Midbrain (tissue), 1 donor: ENCODE measurements at regions not wholly inside any gene's neighbourhood (a gene's known extent, or its start where the extent isn't known, plus 50 kb on each side); places are given as distances from the start of the nearest gene placed in this dataset.
"Not testable (repeated sequence)": the region's sequence is repeated elsewhere in the genome, so short reads cannot be mapped to it uniquely, and the experiment has no call there.

Experiments used
- DNase-seq: peaks from one replicate; lab custom pipeline; 2025; lab: John Stamatoyannopoulos, UW

- DNase-seq, result no peak
These were observed 176.7 kb downstream of the KLHL28 start for GRCh38 chr14:44785096-44785495.

DNA sequence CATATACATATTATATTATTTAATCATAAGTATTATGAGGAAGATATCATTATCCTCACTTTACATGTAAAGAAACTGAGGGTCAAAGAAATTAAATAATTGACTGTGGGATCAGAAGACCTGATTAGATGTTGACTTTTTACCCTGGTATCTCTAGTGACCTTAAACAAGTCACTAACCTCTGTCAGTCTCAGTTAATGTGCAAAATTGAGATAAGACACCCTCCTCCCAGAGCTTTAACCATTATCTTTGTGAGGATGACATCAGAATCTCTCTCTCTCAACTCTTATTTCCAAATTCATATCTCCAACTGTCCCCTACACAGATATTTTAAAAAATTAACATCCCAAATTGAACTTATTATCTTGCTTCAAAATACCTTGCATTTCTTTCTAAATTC is 177.8 kb downstream of the KLHL28 start:
- DNase-seq, result no peak

GRCh38 chr14:44782775-44783238 is 178.9 kb downstream of the KLHL28 start:
- DNase-seq, result no peak

DNA sequence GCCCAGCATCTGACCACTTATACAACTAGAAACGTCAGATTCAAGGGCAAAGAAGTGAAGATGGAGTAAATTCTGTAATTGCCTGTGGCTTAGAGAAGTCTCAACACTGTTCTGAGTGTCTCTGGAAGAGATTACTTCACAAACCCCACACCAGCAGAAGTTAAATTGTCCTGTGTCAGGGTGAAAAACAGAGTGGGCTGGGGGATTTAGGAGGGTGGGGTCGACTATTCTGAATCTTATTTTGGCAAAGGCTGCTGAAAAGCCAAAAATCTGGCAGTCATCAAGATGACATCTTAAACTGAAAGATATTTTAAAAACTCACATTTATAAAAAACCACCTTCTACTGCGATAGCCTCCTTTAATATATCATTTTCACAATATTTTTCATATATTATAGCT is 180.8 kb downstream of the KLHL28 start:
- DNase-seq, result no peak

DNA sequence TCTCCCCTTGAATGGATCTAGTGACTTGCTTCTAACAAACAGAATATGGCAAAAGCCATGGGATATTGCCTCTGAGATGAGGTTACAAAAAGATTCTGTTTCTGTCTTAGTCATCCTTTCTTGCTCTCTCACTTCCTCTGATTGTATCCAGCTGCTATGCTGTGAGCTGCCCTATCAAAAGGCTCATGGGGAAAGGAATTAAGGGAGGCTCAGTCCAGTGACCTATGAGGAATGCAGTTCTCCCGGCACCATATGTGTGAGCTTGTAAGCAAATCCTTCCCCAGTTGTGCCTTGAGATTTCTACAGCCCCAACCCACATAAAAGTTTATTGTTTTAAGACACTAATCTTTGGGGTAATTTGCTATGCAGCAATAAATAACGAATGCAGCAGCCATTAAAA is 183.1 kb downstream of the KLHL28 start:
- no peak for DNase-seq

GRCh38 chr14:44777584-44777983 is 184.2 kb downstream of the KLHL28 start:
- no peak for DNase-seq

DNA sequence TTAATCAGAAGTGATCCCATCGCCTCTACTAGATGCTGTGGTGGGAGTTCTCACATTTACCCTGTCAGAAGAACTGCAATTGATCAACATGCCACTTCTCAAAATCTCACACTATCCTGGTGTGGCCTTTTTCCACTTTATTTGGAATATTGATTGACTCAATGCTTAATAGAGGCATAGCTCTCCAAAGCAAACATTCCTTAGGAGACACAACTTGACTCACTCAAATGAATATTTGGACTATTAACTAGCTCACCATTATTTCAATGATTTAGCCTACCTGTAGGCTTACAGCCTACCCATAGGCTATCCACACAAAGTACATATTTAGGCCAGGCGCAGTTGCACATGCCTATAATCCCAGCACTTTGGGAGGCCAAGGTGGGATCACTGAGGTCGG is 186.5 kb downstream of the KLHL28 start:
- no peak for DNase-seq

- DNase-seq, result no peak
These were observed 187.4 kb downstream of the KLHL28 start for GRCh38 chr14:44774396-44774795.

GRCh38 chr14:44771496-44771895 is 190.3 kb downstream of the KLHL28 start:
- no peak for DNase-seq

- DNase-seq, result no peak
These were observed 191.5 kb downstream of the KLHL28 start for GRCh38 chr14:44770201-44770600.

- DNase-seq, result no peak
These were observed 192.8 kb downstream of the KLHL28 start for GRCh38 chr14:44768935-44769334.

DNA sequence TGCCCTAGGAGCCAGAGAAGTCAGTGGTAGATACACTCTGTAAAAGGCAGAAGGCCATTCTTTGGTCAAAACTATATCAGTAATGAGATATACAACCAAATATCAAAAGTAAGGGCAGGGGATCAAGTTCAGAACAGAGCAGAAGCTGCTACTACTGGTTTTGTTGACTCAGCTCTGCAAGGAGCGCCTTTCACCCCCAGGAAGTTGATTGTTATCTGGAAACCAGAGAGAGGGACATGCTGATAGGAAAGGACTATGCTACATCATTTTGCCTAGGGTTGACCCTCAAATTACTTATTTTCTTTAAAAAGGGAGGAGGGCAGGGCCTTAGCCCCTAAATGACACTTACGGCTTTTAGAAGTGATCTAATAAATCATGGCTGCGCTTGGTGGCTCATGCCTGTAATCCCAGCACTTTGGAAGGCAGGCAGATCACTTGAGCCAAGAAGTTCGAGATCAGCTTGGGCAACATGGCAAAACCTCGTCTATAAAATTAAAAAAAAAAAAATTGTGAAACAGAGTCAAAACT is 194.0 kb downstream of the KLHL28 start:
- no peak for DNase-seq

DNA sequence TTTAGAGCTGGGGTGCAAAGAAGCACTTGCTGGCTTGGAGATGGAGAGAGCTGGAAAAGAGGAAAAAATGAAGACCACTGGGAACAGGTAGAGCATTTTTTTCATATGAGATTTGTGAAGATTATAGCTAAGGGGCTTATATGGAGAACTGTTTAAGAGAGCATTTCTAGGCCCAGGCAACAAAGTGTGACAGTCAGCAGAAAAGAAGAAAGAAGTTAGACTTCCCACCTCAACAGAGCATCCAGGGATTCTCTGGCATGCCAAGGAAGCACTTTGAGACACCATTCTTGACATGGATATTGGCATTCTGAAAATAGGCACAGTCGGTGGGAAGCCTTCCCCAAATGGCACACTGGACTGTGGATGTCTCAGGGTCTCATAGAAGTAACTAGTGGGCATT is 195.5 kb downstream of the KLHL28 start:
- no peak for DNase-seq

DNA sequence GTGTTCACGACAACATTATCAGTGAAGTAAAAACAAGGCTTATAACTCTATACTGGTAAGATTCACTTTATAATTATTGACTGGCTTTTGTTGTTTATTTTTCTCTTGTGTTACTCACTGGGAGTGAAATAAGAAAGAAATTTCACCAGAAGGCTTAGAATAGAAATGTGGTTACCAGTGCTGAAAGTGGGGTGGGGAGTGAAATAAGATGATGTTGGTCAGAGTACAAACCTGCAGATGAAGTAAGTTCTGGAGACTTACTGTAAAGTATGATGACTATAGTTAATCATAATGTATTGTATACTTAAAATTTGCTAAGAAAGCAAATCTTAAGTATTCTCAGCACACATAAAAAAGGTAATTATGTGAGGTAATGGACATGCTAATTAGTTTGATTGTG is 198.4 kb downstream of the KLHL28 start:
- DNase-seq, result no peak

GRCh38 chr14:44759277-44759676 is 202.5 kb downstream of the KLHL28 start:
- DNase-seq, result no peak

GRCh38 chr14:44756554-44756953 is 205.2 kb downstream of the KLHL28 start:
- no peak for DNase-seq

DNA sequence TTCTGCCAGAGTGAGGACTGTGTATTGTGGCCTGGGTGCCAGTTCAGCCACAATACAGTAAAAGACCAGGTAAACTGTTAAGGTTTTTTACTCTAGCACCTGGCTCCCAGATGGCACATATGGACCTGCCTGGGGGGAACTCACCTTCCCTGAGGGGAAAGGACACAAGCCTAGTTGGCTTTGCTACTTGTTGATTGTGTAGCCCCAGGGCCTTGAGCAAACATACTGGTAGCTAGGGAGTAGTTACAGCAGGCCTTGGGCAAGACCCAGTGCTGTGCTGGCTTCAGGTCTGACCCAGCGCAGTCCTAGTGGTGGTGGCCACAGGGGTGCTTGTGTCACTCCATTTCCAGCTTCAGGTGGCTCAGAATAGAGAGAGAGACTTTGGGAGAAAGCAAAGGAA is 216.4 kb downstream of the KLHL28 start:
- DNase-seq, result no peak

- no peak for DNase-seq
These were observed 219.5 kb downstream of the KLHL28 start for GRCh38 chr14:44742202-44742601.

DNA sequence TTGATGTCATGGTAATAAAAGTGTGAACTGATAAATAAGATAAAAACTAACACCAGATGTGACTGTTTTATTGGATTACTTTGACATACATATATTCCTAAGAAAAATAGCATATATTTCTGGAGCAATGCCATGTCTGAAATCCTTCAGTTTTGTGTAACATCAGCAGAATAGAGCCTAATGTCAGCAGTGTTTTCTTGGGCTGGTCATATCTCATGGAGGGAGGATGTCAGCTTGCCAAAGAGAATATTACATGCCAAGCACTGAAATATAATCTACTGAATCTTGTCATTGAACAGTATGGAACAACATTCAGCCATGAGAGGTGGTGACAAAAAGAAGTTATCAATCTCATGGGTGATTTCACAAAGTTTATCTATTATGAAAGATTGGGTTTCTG is 220.3 kb downstream of the KLHL28 start:
- DNase-seq, result no peak

DNA sequence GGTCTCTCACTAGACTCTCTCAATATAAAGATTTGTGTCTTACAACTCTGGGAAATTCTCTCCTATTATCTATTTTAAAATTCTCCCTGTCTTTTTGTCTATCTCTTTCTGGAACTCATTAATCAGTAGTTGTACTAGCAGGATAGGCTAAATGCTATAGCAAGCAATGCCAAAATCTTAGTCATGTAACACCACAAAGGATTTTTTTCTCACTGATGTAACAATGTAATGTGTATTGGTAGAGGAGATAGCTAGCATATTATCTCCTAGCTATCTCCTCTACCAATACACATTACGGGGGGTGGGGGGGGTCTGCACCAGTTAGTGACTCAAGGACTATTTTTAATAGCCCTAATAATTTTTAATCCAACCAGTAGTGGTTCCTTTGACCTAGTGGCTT is 225.4 kb downstream of the KLHL28 start:
- DNase-seq, result no peak

DNA sequence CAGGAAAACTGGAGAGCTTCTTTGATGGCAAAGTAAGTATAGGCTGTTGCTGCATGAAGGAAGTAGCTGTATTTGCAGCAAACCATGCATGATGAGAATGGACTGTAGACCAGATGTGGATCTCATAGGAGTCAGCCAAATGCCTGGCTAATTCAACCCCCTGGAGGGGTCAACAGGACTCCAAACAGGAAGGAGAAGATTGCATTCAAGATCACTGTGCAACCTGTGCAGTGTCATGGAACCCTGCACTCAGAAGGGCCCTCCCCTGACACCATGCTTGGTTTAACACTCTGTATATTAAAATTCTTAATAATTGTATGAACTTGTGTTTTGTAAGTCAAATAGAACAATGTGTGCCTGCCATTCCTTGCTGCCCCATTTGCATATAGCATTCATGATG is 225.1 kb upstream of the FSCB start:
- DNase-seq, result no peak

- no peak for DNase-seq
These were observed 223.8 kb upstream of the FSCB start for GRCh38 chr14:44730860-44731259.

DNA sequence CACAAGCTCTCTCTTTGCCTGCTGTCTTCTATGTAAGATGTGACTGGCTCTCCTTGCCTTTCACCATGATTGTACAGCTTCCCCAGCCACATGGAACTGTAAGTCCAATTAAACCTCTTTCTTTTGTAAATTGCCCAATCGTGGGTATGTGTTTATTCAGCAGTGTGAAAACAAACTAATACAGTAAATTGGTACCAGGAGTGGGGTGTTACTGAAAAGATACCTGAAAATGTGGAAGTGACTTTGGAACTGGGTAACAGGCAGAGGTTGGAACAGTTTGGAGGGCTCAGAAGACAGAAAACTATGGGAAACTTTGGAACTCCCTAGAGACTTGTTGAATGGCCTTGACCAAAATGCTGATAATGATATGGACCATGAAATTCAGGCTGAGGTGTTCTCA is 214.3 kb upstream of the FSCB start:
- not testable (repeated sequence) for DNase-seq

- no peak for DNase-seq
These were observed 213.6 kb upstream of the FSCB start for GRCh38 chr14:44720707-44721106.
